NT2/D1 (cell line): ENCODE measurements at regions not wholly inside any gene's neighbourhood (a gene's known extent, or its start where the extent isn't known, plus 50 kb on each side); places are given as distances from the start of the nearest gene placed in this dataset.
"Not testable (repeated sequence)": the region's sequence is repeated elsewhere in the genome, so short reads cannot be mapped to it uniquely, and the experiment has no call there.

ENCODE experiments used
- DNase-seq: peaks from one replicate; pipeline ENCODE4 v3.0.0-alpha.2; 2011; ENCODE audit warnings: low read depth, low spot score
- H3K27me3 ChIP-seq: 2 replicates; pipeline ENCODE4 v1.6.0; 2011; ENCODE audit warnings: mild to moderate bottlenecking; ENCODE audit not compliant: insufficient read length, insufficient read depth
- H3K36me3 ChIP-seq: 2 replicates; pipeline ENCODE4 v1.6.1; 2011; ENCODE audit warnings: mild to moderate bottlenecking, low read length, mixed read lengths; ENCODE audit not compliant: insufficient read depth, insufficient read length
- H3K4me1 ChIP-seq: 2 replicates; pipeline ENCODE4 v1.5.1; 2011; ENCODE audit not compliant: insufficient read depth, insufficient read length
- H3K4me3 ChIP-seq: 2 replicates; pipeline ENCODE4 v1.5.1; 2011; ENCODE audit warnings: low read depth; ENCODE audit not compliant: insufficient read length
- H3K9ac ChIP-seq: 2 replicates; pipeline ENCODE4 v1.6.0; 2011; ENCODE audit warnings: low read depth; ENCODE audit not compliant: insufficient read length
- H3K9me3 ChIP-seq: 2 replicates; pipeline ENCODE4 v1.5.1; 2011; ENCODE audit warnings: mild to moderate bottlenecking, low read length; ENCODE audit not compliant: insufficient read depth
- SUZ12 ChIP-seq: IDR thresholded peaks from 2 replicates; pipeline ENCODE4 v1.6.1; 2011; ENCODE audit not compliant: insufficient read length, insufficient read depth; ENCODE audit errors: extremely low read depth
- YY1 ChIP-seq: IDR thresholded peaks from 2 replicates; pipeline ENCODE4 v1.6.1; 2011; ENCODE audit not compliant: insufficient read length, insufficient read depth
- ZNF274 ChIP-seq: IDR thresholded peaks from 2 replicates; pipeline ENCODE4 v1.6.1; 2011; ENCODE audit warnings: mild to moderate bottlenecking, low read depth, low read length

DNA sequence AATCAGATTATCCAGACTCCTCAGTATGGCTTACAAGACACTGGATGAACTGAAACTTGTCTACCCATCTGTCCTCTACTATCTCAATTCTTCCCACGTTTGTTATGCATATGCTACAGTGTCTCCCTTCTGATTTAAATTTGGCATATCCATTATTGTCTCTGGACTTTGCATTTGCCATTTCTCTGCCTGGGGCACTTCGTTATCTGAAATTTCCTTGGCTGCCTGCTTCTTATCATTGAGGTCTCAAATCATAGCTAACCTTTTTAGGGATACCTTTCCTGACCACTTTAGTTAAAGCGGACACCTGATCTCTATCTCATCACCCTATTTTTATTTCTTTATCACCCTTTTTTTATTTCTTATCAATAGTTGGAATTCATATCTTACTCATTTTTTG, 853.4 kb downstream of the KCNJ2 start:
- H3K9me3 ChIP-seq: no peaks in the 10 kb centered on the region
- DNase-seq: no peak
- H3K4me3 ChIP-seq: no peak overlapping the region
- H3K36me3 ChIP-seq: no peaks in the 10 kb centered on the region
- no peaks in the 10 kb centered on the region for H3K4me1 ChIP-seq
- no peak overlapping the region for H3K9ac ChIP-seq
- TF ChIP-seq SUZ12 (no peak), YY1 (no peak)
- H3K27me3 ChIP-seq: no peaks in the 10 kb centered on the region

GRCh38 chr17:71023249-71024030, 854.1 kb downstream of the KCNJ2 start:
- Histone ChIP-seq H3K4me1 (no peaks in the 10 kb centered on the region), H3K9me3 (no peaks in the 10 kb centered on the region), H3K9ac (no peak overlapping the region), H3K36me3 (no peaks in the 10 kb centered on the region), H3K27me3 (peaks cover 3% of the 10 kb centered on the region), H3K4me3 (no peak overlapping the region)
- no peak for DNase-seq
- no peak for TF ChIP-seq SUZ12
- TF ChIP-seq ZNF274: no peak
- TF ChIP-seq YY1: no peak

GRCh38 chr17:71024172-71024571, 854.8 kb downstream of the KCNJ2 start:
- H3K27me3 ChIP-seq: peaks cover 3% of the 10 kb centered on the region
- no peak overlapping the region for H3K4me3 ChIP-seq
- no peak overlapping the region for H3K9ac ChIP-seq
- no peak for DNase-seq
- no peak for TF ChIP-seq SUZ12
- no peak for TF ChIP-seq ZNF274
- TF ChIP-seq YY1: no peak
- H3K36me3 ChIP-seq: no peaks in the 10 kb centered on the region
- H3K9me3 ChIP-seq: no peaks in the 10 kb centered on the region
- no peaks in the 10 kb centered on the region for H3K4me1 ChIP-seq

DNA sequence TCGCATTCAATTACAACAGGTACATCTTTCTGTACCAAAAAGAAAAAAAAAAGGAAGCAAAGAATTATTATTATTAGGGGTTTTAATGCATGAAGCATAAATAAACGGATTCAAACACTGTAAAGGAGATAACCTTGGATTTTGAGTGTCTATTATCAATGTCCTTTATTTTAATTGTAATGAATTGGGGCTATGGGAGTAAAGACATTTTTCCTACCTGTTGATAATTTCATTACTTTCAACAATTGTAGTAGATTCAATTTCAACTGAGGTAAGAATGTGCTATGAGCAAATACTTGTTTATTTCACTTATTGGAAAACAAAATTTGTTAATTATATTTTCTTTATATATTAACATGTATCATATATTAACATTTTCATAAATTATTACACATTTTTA, 855.6 kb downstream of the KCNJ2 start:
- TF ChIP-seq YY1 (no peak), ZNF274 (no peak), SUZ12 (no peak)
- H3K4me3 ChIP-seq: no peak overlapping the region

DNA sequence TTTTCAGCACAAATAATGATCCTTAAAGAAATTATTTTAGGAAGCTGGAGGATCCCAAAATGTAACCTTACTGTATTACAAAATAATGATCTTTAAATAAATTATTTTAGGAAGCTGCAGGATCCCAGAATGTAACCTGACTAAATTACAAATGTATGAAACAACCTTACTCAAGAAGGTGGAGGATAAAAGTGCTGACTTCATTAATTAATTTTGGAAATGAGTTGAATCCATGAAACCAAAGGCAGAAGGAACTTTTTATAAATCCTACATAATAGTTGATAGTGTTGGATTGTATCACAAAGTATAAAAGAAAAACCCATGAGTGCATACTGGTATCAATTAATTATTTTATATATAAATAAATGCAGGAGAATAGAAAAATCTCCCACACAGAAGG, 859.9 kb downstream of the KCNJ2 start:
- no peak for DNase-seq
- Histone ChIP-seq H3K27me3 (peaks cover 25% of the 10 kb centered on the region), H3K36me3 (no peaks in the 10 kb centered on the region), H3K4me3 (no peak overlapping the region), H3K9ac (no peak overlapping the region), H3K9me3 (peaks cover 12% of the 10 kb centered on the region; the same call in 1 of the 2 replicates), H3K4me1 (no peaks in the 10 kb centered on the region)
- TF ChIP-seq YY1 (no peak), ZNF274 (no peak)

More for the DNA sequence above, 855.6 kb downstream of the KCNJ2 start:
- H3K36me3 ChIP-seq: no peaks in the 10 kb centered on the region
- no peak overlapping the region for H3K9ac ChIP-seq
- H3K27me3 ChIP-seq: peaks cover 8% of the 10 kb centered on the region
- no peaks in the 10 kb centered on the region for H3K9me3 ChIP-seq
- no peaks in the 10 kb centered on the region for H3K4me1 ChIP-seq
- DNase-seq: no peak

- not testable (repeated sequence) for H3K36me3 ChIP-seq, H3K4me1 ChIP-seq, H3K4me3 ChIP-seq, H3K9ac ChIP-seq, DNase-seq
- H3K27me3 ChIP-seq: peaks cover 45% of the 10 kb centered on the region
- H3K9me3 ChIP-seq: peaks cover 25% of the 10 kb centered on the region; the same call in 1 of the 2 replicates
Observed at GRCh38 chr17:71031286-71031685, 862.0 kb downstream of the KCNJ2 start.

- TF ChIP-seq ZNF274 (no peak), SUZ12 (no peak), YY1 (no peak)
- Histone ChIP-seq H3K4me3 (no peak overlapping the region), H3K4me1 (no peaks in the 10 kb centered on the region), H3K27me3 (peaks cover 60% of the 10 kb centered on the region), H3K9ac (no peak overlapping the region), H3K36me3 (no peaks in the 10 kb centered on the region), H3K9me3 (peaks cover 25% of the 10 kb centered on the region; the same call in 1 of the 2 replicates)
- DNase-seq: peak; percentile 92
Observed at GRCh38 chr17:71032746-71033273, 863.5 kb downstream of the KCNJ2 start.
